GM18907 (cell line): ENCODE measurements at regions not wholly inside any gene's neighbourhood (a gene's known extent, or its start where the extent isn't known, plus 50 kb on each side); places are given as distances from the start of the nearest gene placed in this dataset.

Source experiments
- ATAC-seq: cut with Tn5 transposase; IDR thresholded peaks from one replicate; pipeline ENCODE4 v1.9.1; 2021; ENCODE audit warnings: mild to moderate bottlenecking, moderate library complexity; ENCODE audit not compliant: unreplicated experiment

DNA sequence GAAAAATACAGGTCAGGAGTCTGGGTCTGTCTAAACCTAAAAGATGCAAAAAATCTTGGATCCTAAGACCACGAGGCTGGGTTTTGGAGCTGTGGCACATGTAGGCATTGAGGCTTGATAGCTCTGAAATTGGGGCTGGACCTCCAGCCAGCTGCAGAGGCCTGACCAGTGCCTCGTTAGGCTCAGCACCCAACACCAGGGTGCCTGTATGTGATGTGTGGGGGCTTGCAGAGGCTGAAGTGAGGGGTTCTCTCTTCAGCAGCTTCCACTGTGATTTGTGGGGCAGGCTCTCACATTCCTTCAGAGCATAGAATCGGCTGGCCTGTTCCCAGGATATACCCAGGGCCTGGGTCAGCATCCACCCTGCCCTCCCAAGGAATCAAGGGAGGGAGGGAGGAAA, 247.8 kb downstream of the BUB3 start:
- no peak for ATAC-seq

DNA sequence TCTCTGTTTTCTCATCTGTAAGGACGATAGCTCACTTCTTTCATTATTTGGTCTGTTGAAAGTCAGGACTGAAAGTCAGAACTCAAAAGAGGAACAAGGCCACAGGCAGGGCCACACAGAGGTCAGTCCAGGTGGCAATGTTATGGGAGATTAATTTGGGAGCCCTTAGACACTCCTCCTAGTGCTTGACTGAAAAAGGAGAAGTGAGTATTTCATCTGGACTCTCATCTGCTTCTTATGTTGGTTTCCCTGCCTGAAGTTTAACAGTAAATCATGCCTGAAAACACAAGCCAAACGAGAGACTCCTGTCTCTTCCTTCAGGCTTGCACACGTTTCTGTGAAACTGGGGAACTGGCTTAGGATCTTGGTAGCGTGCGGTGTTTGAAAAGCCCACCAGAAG, 248.5 kb downstream of the BUB3 start:
- peak; percentile 79 for ATAC-seq

DNA sequence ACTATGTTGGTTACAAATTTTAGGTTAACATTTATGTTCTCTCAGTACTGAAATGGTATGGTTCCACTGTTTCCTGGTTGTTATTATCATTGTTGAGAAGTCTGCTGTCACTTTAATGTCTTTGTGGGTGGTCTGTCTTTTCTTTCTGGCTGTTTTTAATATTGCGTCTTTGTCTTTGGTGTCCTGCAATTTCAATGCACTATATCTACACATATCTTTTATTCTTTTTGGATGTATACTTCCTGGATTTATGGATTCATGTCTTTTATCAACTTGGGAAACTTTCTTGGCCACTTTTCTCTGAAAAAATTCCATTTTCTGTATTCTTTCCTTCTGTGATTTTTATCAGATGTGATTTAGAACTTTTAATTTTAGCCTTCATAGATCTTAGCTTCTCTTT, 250.2 kb downstream of the BUB3 start:
- ATAC-seq: no peak

DNA sequence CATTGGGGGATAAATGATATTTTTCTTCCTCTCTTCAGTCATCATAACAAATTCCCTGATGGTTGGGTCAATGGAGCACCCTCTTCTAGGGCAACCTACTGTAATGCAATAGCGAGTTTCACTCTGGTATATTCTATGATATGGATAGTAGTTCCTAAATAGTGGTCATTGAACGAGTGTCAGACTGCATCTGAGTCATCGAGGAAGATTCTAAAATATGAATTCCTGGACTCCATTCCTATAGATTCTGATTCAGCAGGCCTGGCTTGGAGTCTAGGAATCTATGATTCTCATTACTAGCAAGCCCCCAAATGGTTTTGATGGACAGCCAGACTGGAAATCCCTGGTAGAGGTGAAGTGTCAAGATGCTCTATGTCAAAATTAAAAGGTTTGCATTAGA, 254.5 kb downstream of the BUB3 start:
- ATAC-seq: no peak

DNA sequence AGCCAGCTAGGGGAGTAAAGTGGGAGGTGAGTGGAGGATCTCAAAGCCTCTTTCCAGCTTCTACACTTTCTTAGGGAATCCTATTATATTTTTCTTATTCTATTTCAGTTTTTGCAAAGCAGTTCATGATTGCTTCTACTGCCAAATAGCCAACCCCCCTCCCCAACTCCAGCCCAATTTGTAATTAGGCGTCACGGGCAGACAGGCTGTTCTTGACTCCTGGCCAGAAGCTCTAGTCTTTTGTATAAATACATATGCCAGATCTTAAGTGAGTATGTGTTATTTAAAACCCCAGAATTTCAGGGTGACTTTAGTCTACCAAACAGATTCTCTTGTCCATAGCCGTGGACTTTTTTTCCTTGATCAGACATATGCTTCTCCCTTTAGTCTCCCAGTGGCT, 255.2 kb downstream of the BUB3 start:
- no peak for ATAC-seq

DNA sequence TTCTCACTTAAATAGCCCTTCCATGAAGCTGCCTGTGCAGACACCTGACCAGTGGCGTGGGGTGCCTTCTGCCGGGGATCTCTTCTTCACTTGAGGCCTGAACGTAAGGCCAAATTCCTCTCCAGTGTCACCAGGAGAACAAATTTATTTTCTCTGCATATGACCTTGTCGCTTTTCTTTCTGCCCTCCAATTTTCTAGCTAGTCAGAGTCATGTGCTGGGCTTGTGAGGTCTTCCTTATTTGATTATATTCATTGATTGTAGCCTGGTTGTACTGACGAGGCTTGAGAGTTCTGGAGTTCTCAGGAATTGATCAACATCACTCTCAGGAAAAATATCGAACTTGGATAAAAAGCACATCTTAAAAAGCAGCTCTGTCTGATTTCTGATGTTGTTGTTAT, 255.7 kb downstream of the BUB3 start:
- ATAC-seq: no peak

DNA sequence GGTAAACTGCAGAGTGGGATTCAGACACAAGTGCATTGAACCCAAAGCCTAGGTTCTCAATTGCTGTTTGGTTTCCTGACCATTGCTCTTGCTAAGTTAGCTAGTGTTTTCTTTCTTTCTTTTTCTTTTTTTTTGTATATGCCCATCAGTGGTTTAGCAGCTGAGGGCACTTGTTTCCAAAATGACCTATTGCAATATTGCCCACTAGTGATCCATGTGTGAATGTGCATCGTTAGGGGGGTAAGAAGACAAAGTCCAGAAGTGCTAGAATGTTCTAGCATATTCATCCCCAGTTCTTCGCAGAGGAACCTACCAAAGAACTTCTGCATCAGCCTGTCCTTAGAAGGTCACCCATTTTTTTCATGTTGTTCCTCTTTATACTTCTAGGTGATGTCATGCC, 252.8 kb upstream of the GPR26 start:
- no peak for ATAC-seq

DNA sequence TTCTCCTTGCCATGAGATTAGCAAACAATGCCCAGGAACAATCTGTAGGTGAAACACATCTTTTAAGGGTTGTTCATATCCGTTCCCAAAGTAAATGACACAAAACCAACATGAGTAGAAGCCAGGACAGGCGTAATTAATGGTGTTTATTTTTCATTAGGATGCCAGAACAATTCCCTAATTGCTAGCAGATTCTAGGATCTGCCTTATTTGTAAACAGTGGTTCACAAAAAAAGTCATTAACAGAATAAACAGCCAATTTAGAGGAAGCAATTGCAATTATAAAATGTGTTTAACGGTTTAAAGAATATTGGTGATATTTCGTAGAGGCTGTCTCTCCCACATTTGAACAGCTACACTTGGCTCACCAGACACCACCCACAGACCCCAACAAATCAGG, 250.6 kb upstream of the GPR26 start:
- ATAC-seq: no peak

DNA sequence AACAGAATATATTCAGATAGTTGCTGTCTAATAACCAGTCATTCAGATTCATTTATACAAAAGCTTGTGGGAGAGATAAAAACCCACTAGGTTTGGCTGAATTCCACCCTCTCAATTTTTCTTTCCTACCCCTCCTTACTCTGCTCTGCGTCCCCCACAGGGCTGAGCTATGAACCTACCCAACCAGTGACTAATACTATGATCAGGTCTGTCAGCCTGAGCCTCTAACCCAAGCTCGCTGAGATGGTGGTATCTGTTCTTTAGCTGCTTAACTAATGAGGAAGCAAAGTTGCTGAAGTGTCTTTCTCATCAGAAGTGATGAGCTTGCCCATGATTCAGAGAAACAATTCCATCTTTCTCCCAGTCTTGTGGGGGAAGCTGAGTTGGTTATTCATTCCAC, 248.7 kb upstream of the GPR26 start:
- no peak for ATAC-seq

DNA sequence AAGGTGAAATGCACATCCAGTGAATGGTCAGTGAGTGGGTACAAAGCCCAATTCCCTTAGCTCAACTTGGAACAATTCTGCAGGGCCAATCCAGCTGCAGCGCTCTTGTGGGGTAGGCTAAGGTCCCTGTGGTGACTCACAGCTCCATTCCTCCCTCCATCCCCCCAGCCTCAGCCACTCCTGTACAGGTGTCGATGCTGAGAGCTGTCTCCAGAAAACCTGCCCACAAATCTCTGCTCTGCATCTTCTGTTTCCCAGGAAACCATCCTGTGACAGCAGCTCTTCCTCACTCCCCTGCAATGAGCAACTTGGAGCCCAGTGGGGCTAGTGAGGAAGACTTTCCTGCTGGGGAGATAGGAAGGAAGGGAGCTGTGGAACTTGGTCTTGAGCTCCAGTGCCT, 244.7 kb upstream of the GPR26 start:
- no peak for ATAC-seq

DNA sequence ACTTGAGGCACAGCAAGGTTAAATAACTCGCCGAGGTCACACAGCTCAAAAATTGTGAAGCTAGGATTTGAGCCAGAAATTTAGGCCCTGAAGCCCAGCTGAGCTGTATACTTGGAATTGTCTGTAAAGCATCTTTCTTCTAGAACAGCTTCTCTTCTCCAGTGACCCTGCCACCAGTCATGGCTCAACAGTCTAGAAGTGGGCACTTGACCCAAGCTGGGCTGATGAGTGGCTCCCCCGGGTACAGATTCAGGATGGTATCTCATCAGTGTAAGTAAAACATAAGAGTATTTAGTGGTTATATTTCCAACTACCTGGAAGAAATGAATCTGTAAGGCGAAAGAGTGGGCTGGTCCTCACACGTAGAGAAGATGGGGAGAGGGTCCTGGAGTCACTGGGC, 243.9 kb upstream of the GPR26 start:
- no peak for ATAC-seq

DNA sequence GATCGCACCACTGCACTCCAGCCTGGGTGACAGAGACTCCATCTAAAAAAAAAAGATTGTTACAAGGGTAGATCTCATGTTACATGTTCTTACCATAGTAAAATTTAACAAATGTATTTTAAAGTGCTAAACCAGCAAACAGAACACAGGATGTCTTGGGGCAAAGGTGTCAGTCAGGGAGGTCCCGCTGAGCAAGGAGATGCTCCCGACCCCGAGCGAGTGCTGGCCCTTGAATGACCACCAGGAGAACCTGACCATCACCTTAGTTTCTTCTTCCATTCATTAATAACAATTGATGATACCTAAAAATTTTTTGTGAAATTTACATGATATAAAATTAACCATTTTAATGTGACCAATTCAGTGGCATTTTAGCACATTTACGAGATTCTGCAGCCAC, 241.6 kb upstream of the GPR26 start:
- no peak for ATAC-seq

DNA sequence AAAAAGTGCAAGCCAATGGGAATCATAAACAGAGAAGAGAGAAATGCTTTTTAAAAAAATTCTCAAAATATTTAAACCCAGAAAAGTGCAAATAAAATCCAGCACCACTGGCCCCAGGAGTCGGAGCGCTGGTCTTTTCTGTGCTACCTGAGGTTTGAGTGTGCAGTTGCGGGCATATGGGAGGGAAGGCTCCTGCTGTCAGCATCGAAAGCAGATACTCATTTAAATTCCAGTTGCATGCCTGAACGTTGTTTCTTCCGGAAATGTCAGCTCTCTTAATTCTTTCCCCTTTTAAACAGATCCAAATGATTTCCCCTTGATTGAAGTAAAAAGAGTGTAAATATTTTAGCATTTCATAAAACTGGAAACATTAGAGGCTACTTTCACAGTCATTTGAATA, 240.5 kb upstream of the GPR26 start:
- ATAC-seq: no peak

DNA sequence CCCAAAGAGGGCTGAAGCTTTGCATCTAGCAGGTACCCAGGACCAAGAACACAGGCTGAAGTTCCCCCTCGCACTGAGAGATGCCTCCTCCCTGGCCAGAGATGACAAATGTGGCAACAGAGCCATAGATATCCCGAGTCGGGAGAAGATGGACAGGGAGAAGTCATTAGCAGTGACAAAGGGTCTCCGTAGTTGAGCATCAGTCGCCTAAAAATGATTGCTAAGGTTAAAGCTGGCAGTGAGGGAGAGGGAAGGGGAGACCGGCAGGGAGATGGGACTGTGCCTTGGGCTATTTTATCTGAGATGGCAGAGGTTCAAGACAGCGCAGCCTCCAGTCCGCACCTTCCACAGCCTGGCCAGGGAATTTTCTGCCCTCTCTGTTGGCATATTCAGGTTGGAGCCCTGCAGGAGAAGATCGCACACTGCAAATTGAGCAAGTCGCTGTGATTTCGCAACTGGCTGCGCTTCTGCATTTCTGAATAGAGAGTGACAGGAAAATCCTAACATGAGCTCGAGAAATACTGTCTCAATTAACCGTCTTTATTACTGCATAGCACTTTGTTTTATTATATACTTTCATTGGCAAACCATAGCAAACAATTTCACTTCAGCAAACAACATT, 238.9 kb upstream of the GPR26 start:
- ATAC-seq: no peak

DNA sequence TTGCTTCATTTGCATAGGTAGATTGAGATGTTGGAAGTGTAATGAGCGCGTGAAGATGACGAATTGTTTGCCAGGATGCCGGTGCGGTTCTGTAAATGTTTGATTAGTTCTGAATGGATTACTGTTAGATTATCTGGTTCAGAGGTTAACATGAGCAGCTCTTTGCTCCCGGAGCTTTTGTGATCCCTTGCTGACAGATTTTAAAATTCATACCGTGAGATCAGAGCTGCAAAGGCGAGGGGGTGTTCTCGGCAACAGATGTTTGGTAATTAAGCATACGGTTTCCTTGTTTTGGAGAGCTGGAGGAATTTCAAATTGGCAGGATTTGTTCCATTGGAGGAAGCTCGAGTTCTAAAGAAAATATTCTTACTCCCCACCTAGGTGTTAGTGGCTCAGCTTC, 237.8 kb upstream of the GPR26 start:
- ATAC-seq: no peak

DNA sequence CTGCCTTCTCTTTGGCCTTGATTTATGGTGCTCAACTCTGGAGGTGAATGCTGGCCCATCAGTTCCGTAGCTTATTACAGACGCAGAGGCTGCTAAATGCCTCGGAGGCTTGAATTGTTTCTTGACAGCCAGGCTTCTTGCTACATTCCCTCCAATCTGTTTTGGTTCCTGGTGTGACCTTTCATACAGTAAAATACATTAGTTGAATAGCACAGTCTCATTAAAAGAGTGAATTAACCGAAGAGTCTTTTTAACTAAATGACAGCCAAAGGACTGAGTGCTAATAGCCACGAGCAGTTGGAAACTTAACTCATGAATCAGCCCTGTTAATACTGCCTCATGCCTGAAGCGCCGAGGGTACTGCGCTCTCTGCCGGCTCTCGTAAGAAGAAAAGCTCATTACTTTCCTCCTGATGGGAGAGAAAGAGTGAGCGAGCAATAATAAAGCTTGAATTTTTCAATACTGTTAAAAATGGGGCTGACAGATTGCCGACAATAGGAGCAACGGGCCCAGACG, 236.4 kb upstream of the GPR26 start:
- ATAC-seq: no peak

DNA sequence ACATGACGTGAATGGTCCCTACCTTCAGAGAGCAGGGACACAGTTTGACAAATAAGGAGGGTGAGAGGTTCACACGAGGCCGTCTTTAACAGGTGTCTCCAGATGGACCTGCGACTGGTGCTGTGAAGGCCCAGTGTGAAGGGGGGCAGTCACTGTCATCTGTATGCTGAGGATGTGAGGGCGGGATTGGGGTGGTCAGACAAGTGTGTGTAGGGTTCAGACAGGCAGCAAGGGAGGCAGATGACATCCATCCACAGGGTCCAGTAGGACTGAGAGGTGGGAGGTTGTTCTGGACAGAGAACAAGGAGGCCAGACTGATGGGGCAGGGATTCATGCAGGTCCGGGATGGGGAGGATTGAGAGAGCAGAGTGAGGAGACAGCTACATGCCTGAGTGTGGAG, 232.6 kb upstream of the GPR26 start:
- no peak for ATAC-seq

DNA sequence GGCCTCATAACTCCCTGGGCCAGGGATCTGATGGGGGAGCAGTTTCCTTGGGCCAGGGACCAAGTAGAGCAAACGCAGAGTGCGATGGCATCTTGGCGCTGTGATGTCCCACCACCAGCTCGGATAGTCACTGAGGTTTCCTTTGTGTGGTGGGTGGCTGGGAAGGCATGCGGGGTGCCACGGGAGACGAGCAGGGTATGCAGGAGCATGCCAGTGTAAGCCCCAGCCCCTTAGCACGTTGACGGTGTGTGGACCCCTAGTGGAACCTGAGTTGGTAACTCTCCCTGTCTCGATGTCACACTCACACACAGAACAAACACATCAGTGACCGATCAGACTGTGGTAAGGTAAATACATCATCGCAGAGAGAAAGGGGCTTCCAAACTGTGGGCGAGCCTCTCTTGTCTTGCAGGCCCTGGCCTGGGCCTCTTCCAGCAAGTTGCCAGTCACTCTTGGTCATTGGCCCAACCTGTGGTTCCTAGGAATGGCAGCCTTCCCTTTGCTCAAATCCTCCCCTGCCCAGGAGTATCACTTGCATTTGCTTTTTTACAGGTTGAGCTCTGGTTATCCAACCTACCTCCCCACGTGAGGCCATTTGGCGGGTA, 231.6 kb upstream of the GPR26 start:
- ATAC-seq: no peak

DNA sequence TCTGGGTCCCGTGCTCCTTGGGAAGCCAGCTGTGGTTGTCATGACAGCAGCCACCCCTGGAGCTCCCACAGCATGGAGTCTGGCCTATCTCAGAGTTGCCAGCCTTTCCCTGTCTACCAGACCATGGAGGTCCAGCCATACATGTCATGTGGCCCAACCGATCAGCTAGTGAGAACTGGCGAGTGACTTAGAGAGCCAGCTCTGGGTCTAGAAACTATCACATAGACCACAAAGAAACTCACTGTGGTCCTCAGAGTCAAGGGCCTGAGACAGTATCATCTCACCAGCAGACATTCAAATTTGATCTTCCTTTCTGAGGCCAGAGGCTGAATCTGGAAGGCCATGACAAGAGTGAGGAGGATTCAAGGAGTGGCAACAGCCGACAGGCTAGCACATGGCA, 223.3 kb upstream of the GPR26 start:
- ATAC-seq: peak; percentile 88

DNA sequence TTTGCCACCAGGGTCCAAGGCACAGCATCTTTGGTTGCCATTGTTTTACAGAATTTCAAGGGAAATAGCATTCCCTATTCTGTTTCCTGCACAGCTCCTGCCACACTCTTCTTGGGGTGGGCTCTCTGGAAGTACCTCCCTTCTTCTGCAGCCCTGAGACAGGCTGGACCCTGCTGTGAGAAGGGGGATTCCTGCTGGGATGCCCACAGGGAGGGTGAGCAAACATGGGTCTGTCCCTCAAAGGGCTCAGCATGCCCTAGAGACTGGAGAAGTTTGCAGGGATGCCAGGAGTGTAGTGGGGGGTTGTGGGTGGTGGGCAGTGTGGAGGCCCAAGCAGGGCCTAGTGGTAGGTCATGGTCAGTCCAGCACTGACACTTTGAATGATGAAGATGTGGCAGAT, 222.2 kb upstream of the GPR26 start:
- ATAC-seq: no peak

DNA sequence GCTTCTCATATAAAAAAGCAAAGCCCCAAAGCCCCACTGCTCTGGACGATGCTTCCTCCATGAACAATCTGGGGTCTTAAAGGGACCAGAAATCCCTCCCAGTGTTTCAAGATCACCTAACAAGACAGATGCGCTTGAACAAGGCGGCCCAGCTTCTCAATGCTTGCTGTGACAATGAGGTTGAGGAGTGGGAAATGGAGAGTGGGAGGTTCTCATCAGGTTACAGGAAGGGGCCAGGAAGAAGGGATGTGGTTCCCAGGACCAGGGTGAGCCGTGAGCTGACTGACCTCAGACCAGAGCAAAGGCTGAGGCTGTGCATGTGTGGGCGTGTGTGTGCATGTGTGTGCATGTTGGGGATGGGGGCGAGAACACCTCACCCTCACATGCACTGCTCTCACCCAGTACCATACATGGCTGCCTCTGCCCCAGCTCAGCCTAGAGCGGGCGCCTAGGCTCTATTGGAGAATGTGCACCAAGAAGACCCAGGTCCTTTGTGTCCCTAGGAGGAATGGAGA, 220.8 kb upstream of the GPR26 start:
- no peak for ATAC-seq

DNA sequence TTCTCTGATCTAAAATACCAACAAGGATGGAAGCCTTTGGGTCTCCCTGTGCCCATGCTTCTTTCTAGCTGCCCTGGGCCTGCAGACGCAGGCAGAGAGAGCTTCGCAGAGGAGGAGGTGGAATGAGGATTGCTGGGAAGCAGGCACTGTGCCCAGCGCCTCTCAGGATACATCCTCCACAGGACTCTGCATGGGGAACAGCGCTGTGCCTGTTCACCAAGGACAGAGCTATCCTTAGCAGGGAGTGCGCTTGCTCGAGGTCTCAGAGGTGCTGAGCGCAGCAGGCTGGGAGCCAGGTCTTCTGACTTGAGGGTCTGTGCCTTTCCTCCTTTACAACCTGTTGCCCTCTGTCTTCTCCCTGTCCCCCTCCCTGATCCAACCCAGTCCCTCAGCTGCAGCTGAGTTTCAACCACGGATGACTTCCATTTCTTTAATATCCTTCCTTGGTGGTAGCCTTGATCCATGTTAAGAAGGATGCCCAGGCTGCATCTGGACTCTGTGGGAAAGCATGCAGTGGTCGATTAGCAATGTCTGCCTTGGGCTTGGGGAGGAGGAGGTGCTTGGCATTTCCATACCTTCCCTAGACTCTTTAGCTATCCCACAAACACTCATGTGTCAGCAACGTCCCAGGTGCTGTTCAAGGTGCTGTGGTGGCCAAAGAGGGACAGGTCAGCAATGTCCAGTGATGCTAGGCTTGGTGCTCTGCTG, 219.6 kb upstream of the GPR26 start:
- ATAC-seq: no peak
